ENCODE measurements at regions not wholly inside any gene's neighbourhood (a gene's known extent, or its start where the extent isn't known, plus 50 kb on each side); places are given as distances from the start of the nearest gene placed in this dataset.

GRCh38 chr11:90911192-90911591, 688.3 kb upstream of the CHORDC1 start:
- no peaks in the 10 kb centered on the region for H3K4me1 ChIP-seq (ENCODE audit: control insufficient read depth, insufficient read depth, low read length)
- H3K36me3 ChIP-seq (ENCODE audit: control insufficient read depth in 2 of 2, insufficient read depth in 2 of 2, low read length in 2 of 2): no peaks in the 10 kb centered on the region
- H3K9me3 ChIP-seq (ENCODE audit: control insufficient read depth in 2 of 2, low read length in 2 of 2): no peaks in the 10 kb centered on the region
- no peak overlapping the region for H3K27ac ChIP-seq (ENCODE audit: low read length)
- H3K27me3 ChIP-seq (ENCODE audit: control insufficient read depth in 1 of 2, insufficient read depth in 2 of 2, low read length in 2 of 2): no peaks in the 10 kb centered on the region
- H3K4me3 ChIP-seq (ENCODE audit: low read length in 2 of 2): no peak overlapping the region
- no peak overlapping the region for H3K9ac ChIP-seq (ENCODE audit: low read length in 2 of 2)

GRCh38 chr11:90908074-90908473, 685.2 kb upstream of the CHORDC1 start:
- no peaks in the 10 kb centered on the region for H3K9me3 ChIP-seq (ENCODE audit: control insufficient read depth in 2 of 2, low read length in 2 of 2)

GRCh38 chr11:90895850-90896249, 673.0 kb upstream of the CHORDC1 start:
- H3K4me3 ChIP-seq (ENCODE audit: low read length in 2 of 2): no peak overlapping the region
- no peak overlapping the region for H3K27ac ChIP-seq (ENCODE audit: low read length)
- no peak overlapping the region for H3K9ac ChIP-seq (ENCODE audit: low read length in 2 of 2)
- H3K4me1 ChIP-seq (ENCODE audit: control insufficient read depth, insufficient read depth, low read length): no peaks in the 10 kb centered on the region
- no peaks in the 10 kb centered on the region for H3K36me3 ChIP-seq (ENCODE audit: control insufficient read depth in 2 of 2, insufficient read depth in 2 of 2, low read length in 2 of 2)
- H3K27me3 ChIP-seq (ENCODE audit: control insufficient read depth in 1 of 2, insufficient read depth in 2 of 2, low read length in 2 of 2): no peaks in the 10 kb centered on the region
- no peaks in the 10 kb centered on the region for H3K9me3 ChIP-seq (ENCODE audit: control insufficient read depth in 2 of 2, low read length in 2 of 2)

More at GRCh38 chr11:90908074-90908473, 685.2 kb upstream of the CHORDC1 start:
- H3K4me1 ChIP-seq (ENCODE audit: control insufficient read depth, insufficient read depth, low read length): no peaks in the 10 kb centered on the region
- H3K36me3 ChIP-seq (ENCODE audit: control insufficient read depth in 2 of 2, insufficient read depth in 2 of 2, low read length in 2 of 2): no peaks in the 10 kb centered on the region
- no peak overlapping the region for H3K9ac ChIP-seq (ENCODE audit: low read length in 2 of 2)
- H3K27me3 ChIP-seq (ENCODE audit: control insufficient read depth in 1 of 2, insufficient read depth in 2 of 2, low read length in 2 of 2): no peaks in the 10 kb centered on the region
- H3K27ac ChIP-seq (ENCODE audit: low read length): no peak overlapping the region
- no peak overlapping the region for H3K4me3 ChIP-seq (ENCODE audit: low read length in 2 of 2)

GRCh38 chr11:90890347-90890746, 667.5 kb upstream of the CHORDC1 start:
- H3K27ac ChIP-seq (ENCODE audit: low read length): no peak overlapping the region
- H3K36me3 ChIP-seq (ENCODE audit: control insufficient read depth in 2 of 2, insufficient read depth in 2 of 2, low read length in 2 of 2): no peaks in the 10 kb centered on the region
- no peaks in the 10 kb centered on the region for H3K27me3 ChIP-seq (ENCODE audit: control insufficient read depth in 1 of 2, insufficient read depth in 2 of 2, low read length in 2 of 2)

GRCh38 chr11:90884181-90884580, 661.3 kb upstream of the CHORDC1 start:
- no peaks in the 10 kb centered on the region for H3K36me3 ChIP-seq (ENCODE audit: control insufficient read depth in 2 of 2, insufficient read depth in 2 of 2, low read length in 2 of 2)
- no peak overlapping the region for H3K27ac ChIP-seq (ENCODE audit: low read length)
- no peaks in the 10 kb centered on the region for H3K4me1 ChIP-seq (ENCODE audit: control insufficient read depth, insufficient read depth, low read length)
- H3K9me3 ChIP-seq (ENCODE audit: control insufficient read depth in 2 of 2, low read length in 2 of 2): no peaks in the 10 kb centered on the region
- no peaks in the 10 kb centered on the region for H3K27me3 ChIP-seq (ENCODE audit: control insufficient read depth in 1 of 2, insufficient read depth in 2 of 2, low read length in 2 of 2)
- no peak overlapping the region for H3K9ac ChIP-seq (ENCODE audit: low read length in 2 of 2)
- no peak overlapping the region for H3K4me3 ChIP-seq (ENCODE audit: low read length in 2 of 2)

More at GRCh38 chr11:90890347-90890746, 667.5 kb upstream of the CHORDC1 start:
- H3K4me1 ChIP-seq (ENCODE audit: control insufficient read depth, insufficient read depth, low read length): no peaks in the 10 kb centered on the region
- no peaks in the 10 kb centered on the region for H3K9me3 ChIP-seq (ENCODE audit: control insufficient read depth in 2 of 2, low read length in 2 of 2)
- H3K9ac ChIP-seq (ENCODE audit: low read length in 2 of 2): no peak overlapping the region
- no peak overlapping the region for H3K4me3 ChIP-seq (ENCODE audit: low read length in 2 of 2)

- Histone ChIP-seq H3K4me3 (ENCODE audit: low read length in 2 of 2) (no peak overlapping the region), H3K9ac (ENCODE audit: low read length in 2 of 2) (no peak overlapping the region), H3K27me3 (ENCODE audit: control insufficient read depth in 1 of 2, insufficient read depth in 2 of 2, low read length in 2 of 2) (no peaks in the 10 kb centered on the region), H3K9me3 (ENCODE audit: control insufficient read depth in 2 of 2, low read length in 2 of 2) (peaks cover 0 to 2% of the 10 kb centered on the region in 2 donors), H3K27ac (ENCODE audit: low read length) (no peak overlapping the region), H3K4me1 (ENCODE audit: control insufficient read depth, insufficient read depth, low read length) (no peaks in the 10 kb centered on the region), H3K36me3 (ENCODE audit: control insufficient read depth in 2 of 2, insufficient read depth in 2 of 2, low read length in 2 of 2) (no peaks in the 10 kb centered on the region)
Observed at GRCh38 chr11:90874986-90875385, 652.1 kb upstream of the CHORDC1 start.

GRCh38 chr11:90874281-90874680, 651.4 kb upstream of the CHORDC1 start:
- H3K27ac ChIP-seq (ENCODE audit: low read length): no peak overlapping the region
- no peak overlapping the region for H3K4me3 ChIP-seq (ENCODE audit: low read length in 2 of 2)
- H3K4me1 ChIP-seq (ENCODE audit: control insufficient read depth, insufficient read depth, low read length): no peaks in the 10 kb centered on the region
- no peak overlapping the region for H3K9ac ChIP-seq (ENCODE audit: low read length in 2 of 2)
- peaks cover 0 to 2% of the 10 kb centered on the region in 2 donors for H3K9me3 ChIP-seq (ENCODE audit: control insufficient read depth in 2 of 2, low read length in 2 of 2)
- H3K27me3 ChIP-seq (ENCODE audit: control insufficient read depth in 1 of 2, insufficient read depth in 2 of 2, low read length in 2 of 2): no peaks in the 10 kb centered on the region
- H3K36me3 ChIP-seq (ENCODE audit: control insufficient read depth in 2 of 2, insufficient read depth in 2 of 2, low read length in 2 of 2): no peaks in the 10 kb centered on the region

GRCh38 chr11:90867416-90867815, 644.6 kb upstream of the CHORDC1 start:
- no peak overlapping the region for H3K9ac ChIP-seq (ENCODE audit: low read length in 2 of 2)
- H3K27ac ChIP-seq (ENCODE audit: low read length): no peak overlapping the region
- H3K9me3 ChIP-seq (ENCODE audit: control insufficient read depth in 2 of 2, low read length in 2 of 2): no peaks in the 10 kb centered on the region
- no peaks in the 10 kb centered on the region for H3K4me1 ChIP-seq (ENCODE audit: control insufficient read depth, insufficient read depth, low read length)
- no peaks in the 10 kb centered on the region for H3K36me3 ChIP-seq (ENCODE audit: control insufficient read depth in 2 of 2, insufficient read depth in 2 of 2, low read length in 2 of 2)
- H3K27me3 ChIP-seq (ENCODE audit: control insufficient read depth in 1 of 2, insufficient read depth in 2 of 2, low read length in 2 of 2): no peaks in the 10 kb centered on the region
- H3K4me3 ChIP-seq (ENCODE audit: low read length in 2 of 2): no peak overlapping the region

- Histone ChIP-seq H3K9me3 (ENCODE audit: control insufficient read depth in 2 of 2, low read length in 2 of 2) (no peaks in the 10 kb centered on the region), H3K27me3 (ENCODE audit: control insufficient read depth in 1 of 2, insufficient read depth in 2 of 2, low read length in 2 of 2) (no peaks in the 10 kb centered on the region), H3K36me3 (ENCODE audit: control insufficient read depth in 2 of 2, insufficient read depth in 2 of 2, low read length in 2 of 2) (no peaks in the 10 kb centered on the region), H3K4me1 (ENCODE audit: control insufficient read depth, insufficient read depth, low read length) (no peaks in the 10 kb centered on the region), H3K27ac (ENCODE audit: low read length) (no peak overlapping the region), H3K4me3 (ENCODE audit: low read length in 2 of 2) (no peak overlapping the region), H3K9ac (ENCODE audit: low read length in 2 of 2) (no peak overlapping the region)
Observed at GRCh38 chr11:90856790-90857189, 633.9 kb upstream of the CHORDC1 start.

GRCh38 chr11:90855531-90855930, 632.7 kb upstream of the CHORDC1 start:
- Histone ChIP-seq H3K4me3 (ENCODE audit: low read length in 2 of 2) (no peak overlapping the region), H3K4me1 (ENCODE audit: control insufficient read depth, insufficient read depth, low read length) (no peaks in the 10 kb centered on the region), H3K27me3 (ENCODE audit: control insufficient read depth in 1 of 2, insufficient read depth in 2 of 2, low read length in 2 of 2) (no peaks in the 10 kb centered on the region), H3K9ac (ENCODE audit: low read length in 2 of 2) (no peak overlapping the region), H3K36me3 (ENCODE audit: control insufficient read depth in 2 of 2, insufficient read depth in 2 of 2, low read length in 2 of 2) (no peaks in the 10 kb centered on the region), H3K9me3 (ENCODE audit: control insufficient read depth in 2 of 2, low read length in 2 of 2) (no peaks in the 10 kb centered on the region), H3K27ac (ENCODE audit: low read length) (no peak overlapping the region)

GRCh38 chr11:90851196-90851595, 628.3 kb upstream of the CHORDC1 start:
- H3K36me3 ChIP-seq (ENCODE audit: control insufficient read depth in 2 of 2, insufficient read depth in 2 of 2, low read length in 2 of 2): no peaks in the 10 kb centered on the region
- no peaks in the 10 kb centered on the region for H3K27me3 ChIP-seq (ENCODE audit: control insufficient read depth in 1 of 2, insufficient read depth in 2 of 2, low read length in 2 of 2)
- no peaks in the 10 kb centered on the region for H3K9me3 ChIP-seq (ENCODE audit: control insufficient read depth in 2 of 2, low read length in 2 of 2)
- H3K4me1 ChIP-seq (ENCODE audit: control insufficient read depth, insufficient read depth, low read length): no peaks in the 10 kb centered on the region
- H3K4me3 ChIP-seq (ENCODE audit: low read length in 2 of 2): no peak overlapping the region
- no peak overlapping the region for H3K9ac ChIP-seq (ENCODE audit: low read length in 2 of 2)
- no peak overlapping the region for H3K27ac ChIP-seq (ENCODE audit: low read length)

All from stomach smooth muscle (tissue), 2 donors.